C4-2B (cell line): ENCODE measurements at regions not wholly inside any gene's neighbourhood (a gene's known extent, or its start where the extent isn't known, plus 50 kb on each side); places are given as distances from the start of the nearest gene placed in this dataset.

Experiments used
- H3K27ac ChIP-seq: fragments of 450-650 bp; 2 replicates; pipeline ENCODE4 v1.5.1; 2017
- ZFX ChIP-seq: fragments of 450-650 bp; IDR thresholded peaks from 2 replicates; pipeline ENCODE4 v1.6.1; 2017
- TF ChIP-seq, protein P1 (sequence below): fragments of 450-650 bp; conservative IDR thresholded peaks from 2 replicates; pipeline ENCODE4 v1.5.1; 2017; ENCODE audit warnings: mild to moderate bottlenecking

DNA sequence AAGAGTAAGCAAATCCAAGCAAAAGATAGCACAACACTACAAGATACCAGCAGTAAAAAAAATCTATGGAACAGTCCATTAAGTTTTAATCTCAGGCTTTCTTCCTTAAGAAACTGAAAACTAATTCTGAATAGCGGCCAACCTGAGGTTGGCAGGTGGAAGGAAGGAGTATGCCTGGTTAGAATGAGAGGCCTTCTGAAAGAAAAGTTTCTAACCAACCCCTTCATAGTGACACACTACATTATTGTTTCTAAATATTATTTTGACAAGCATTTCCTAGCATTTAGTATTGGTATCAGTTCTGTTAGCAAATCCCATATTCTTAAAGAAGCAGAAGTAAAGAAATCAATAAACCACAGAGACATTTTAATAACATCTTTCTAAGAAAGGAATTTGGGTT is 205.7 kb upstream of the PTBP2 start:
- H3K27ac ChIP-seq: no peak overlapping the region
- TF ChIP-seq, protein P1, sequence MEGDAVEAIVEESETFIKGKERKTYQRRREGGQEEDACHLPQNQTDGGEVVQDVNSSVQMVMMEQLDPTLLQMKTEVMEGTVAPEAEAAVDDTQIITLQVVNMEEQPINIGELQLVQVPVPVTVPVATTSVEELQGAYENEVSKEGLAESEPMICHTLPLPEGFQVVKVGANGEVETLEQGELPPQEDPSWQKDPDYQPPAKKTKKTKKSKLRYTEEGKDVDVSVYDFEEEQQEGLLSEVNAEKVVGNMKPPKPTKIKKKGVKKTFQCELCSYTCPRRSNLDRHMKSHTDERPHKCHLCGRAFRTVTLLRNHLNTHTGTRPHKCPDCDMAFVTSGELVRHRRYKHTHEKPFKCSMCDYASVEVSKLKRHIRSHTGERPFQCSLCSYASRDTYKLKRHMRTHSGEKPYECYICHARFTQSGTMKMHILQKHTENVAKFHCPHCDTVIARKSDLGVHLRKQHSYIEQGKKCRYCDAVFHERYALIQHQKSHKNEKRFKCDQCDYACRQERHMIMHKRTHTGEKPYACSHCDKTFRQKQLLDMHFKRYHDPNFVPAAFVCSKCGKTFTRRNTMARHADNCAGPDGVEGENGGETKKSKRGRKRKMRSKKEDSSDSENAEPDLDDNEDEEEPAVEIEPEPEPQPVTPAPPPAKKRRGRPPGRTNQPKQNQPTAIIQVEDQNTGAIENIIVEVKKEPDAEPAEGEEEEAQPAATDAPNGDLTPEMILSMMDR: no peak

DNA sequence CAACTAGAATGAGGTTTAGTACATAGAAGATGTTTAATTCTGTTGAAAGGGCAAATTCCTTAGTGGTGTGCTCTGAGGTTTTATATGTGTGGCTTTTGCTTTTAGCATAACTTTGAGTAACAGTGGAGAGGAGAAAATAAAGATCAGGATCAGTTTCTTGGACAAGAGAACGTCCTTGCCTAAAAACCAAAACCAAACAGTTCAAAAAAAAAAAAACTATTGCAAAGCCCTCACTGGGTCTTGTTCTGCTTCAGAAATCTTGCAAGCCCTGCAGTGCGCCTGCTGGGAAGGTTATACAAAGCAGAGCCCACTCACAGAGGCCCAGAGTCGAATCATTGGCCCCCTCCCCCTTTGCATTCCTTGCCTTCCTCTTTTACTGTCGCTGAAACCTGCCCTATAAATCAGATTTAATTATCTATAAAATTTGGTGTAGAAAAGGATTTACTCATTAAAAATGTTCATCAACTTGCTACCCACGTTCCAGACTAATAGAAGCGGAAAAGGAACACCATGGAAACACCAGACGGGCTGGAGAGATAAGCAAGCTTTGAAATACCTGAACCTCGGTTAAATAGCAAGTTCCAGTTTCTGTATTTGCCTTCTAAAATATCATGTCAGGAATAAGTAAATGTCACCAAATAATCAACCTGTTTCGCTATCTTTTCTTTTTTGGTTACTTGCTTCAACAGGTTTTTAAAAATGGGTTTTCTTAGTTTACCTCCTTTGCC is 201.6 kb upstream of the PTBP2 start:
- H3K27ac ChIP-seq: no peak overlapping the region
- TF ChIP-seq ZFX: no peak
- TF ChIP-seq, protein P1: no peak

DNA sequence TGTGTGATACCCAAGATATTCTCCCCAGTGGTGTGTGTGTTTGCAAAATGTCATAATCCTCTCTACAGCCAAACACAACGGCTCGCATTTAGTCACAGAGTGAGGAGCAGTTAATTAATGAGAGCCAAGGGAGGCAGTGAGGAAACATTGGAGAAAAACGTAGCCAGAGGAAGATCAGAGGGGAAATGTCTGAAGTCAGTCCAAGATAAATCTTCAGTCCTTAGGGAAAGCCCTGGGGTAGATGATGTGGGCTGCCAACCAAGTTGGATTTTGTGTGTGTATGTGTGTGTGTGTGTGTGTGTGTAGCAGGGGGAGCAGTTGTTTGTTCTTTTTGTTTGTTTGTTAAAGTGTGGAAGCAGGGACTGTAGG is 201.0 kb upstream of the PTBP2 start:
- H3K27ac ChIP-seq: no peak overlapping the region
- TF ChIP-seq, protein P1: no peak
- no peak for TF ChIP-seq ZFX

DNA sequence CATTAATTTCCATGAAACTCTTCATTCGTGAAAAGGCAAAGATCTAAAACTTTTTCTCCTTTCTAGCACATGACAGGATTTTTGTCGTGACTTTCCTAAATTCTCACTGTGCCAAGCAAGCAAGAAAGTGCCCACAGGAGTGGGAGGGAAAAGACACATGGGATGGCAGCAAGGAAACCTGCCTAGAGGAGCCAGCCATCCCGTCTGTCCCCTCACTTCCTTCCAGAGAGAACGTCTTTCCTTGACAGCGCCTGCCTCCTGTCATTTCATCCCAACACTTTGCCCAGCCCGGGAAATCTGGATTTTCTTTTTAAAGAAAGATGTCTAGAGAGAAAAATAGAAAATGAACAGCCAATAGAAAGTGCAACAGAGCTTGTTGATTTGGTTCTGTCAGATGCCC is 200.6 kb upstream of the PTBP2 start:
- TF ChIP-seq, protein P1: no peak
- TF ChIP-seq ZFX: no peak
- no peak overlapping the region for H3K27ac ChIP-seq

DNA sequence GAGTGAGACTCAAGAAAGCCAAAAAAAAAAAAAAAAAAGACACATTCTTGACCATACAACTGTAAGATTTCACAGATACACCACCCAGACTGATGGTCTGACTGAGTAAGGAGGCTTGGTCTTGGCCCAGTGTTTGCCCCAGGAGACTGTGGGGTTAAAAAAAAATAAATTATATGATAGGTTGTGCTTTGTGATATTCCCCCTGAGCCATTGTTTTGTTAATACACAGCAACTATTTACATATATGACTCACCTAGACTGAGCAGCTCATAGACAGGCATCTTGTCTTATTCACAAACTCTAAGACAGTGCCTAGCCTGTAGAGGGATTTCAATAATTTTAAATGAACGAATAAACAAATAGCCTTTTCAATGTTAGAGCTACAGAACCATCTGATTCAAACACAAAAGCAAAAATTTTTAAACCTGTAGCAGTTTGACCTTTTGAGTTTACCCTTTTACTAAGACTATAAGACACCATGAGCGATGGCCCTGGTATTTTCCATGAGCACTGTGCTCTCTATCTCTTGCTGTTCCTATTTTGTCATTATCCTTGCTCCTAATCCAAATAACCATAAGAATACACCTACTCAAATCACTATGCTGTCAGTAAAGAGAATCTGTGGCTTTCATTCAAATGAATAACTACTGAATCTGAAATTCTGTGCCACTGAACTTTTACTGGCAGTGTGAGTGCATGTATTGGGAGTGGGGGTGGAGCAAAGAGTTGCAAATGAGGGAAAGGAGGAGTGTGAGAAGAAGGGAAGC is 199.4 kb upstream of the PTBP2 start:
- H3K27ac ChIP-seq: no peak overlapping the region
- TF ChIP-seq, protein P1: no peak
- TF ChIP-seq ZFX: no peak

DNA sequence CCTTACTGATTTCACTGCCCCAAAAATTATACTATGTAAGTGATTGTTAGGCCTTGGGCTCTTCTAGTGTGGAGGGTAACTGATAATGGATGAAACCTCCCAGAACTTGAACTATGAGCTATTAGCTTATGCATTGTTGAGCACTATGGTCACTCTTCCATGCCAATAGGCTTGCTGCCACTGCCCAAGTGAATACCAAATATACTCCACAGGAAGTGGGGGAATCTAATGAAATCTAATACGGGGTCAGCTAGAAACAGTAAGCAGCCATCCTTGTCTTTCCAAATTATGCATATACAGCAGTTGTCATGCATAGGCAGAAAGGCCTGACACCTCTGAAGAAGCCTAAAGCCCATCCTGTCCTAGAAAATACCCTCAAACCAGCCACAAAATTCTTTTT is 198.7 kb upstream of the PTBP2 start:
- no peak for TF ChIP-seq ZFX
- TF ChIP-seq, protein P1: no peak
- H3K27ac ChIP-seq: no peak overlapping the region

DNA sequence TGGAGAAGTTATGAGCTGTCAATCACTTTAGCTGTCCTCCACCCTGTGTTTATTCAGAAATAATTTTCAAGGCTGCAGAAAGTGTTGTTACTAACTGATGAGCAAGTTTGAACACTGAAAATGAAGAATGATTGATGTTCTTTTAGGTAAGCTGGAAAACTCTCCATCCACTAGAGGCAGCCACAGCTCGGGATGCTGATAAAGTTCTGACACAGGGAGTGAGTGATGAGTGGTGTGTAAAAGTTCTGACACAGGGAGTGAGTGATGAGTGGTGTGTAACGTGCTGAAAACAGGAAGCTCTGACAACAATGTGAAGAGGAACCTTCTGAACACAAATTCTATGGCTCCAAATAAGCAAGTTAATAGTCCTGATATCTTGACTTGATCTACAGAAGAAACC is 197.5 kb upstream of the PTBP2 start:
- TF ChIP-seq, protein P1: 0 out of 2 replicates have a peak, but pooled peaks have one; percentile 10
- no peak for TF ChIP-seq ZFX
- H3K27ac ChIP-seq: no peak overlapping the region
